GM18868 (cell line): ENCODE measurements at regions not wholly inside any gene's neighbourhood (a gene's known extent, or its start where the extent isn't known, plus 50 kb on each side); places are given as distances from the start of the nearest gene placed in this dataset.
"Not testable (repeated sequence)": the region's sequence is repeated elsewhere in the genome, so short reads cannot be mapped to it uniquely, and the experiment has no call there.

ENCODE experiments used
- ATAC-seq: cut with Tn5 transposase; IDR thresholded peaks from one replicate; pipeline ENCODE4 v1.9.1; 2021; ENCODE audit warnings: mild to moderate bottlenecking, moderate library complexity; ENCODE audit not compliant: unreplicated experiment

- ATAC-seq = no peak
These were observed 737.1 kb upstream of the ZWINT start for GRCh38 chr10:57098146-57098545.

- ATAC-seq = no peak
These were observed 735.0 kb upstream of the ZWINT start for GRCh38 chr10:57096044-57096443.

GRCh38 chr10:57094965-57095364, 733.9 kb upstream of the ZWINT start:
- no peak for ATAC-seq

GRCh38 chr10:57094083-57094482, 733.0 kb upstream of the ZWINT start:
- no peak for ATAC-seq

GRCh38 chr10:57053530-57053929, 692.5 kb upstream of the ZWINT start:
- no peak for ATAC-seq

GRCh38 chr10:57049096-57049495, 688.0 kb upstream of the ZWINT start:
- ATAC-seq = no peak

GRCh38 chr10:57038531-57038930, 677.5 kb upstream of the ZWINT start:
- ATAC-seq = no peak

- no peak for ATAC-seq
These were observed 674.3 kb upstream of the ZWINT start for GRCh38 chr10:57035310-57035709.

- ATAC-seq = not testable (repeated sequence)
These were observed 671.2 kb upstream of the ZWINT start for GRCh38 chr10:57032301-57032700.

GRCh38 chr10:57031346-57031745, 670.3 kb upstream of the ZWINT start:
- no peak for ATAC-seq

- ATAC-seq = no peak
These were observed 665.2 kb upstream of the ZWINT start for GRCh38 chr10:57026307-57026706.

- ATAC-seq = no peak
These were observed 662.6 kb upstream of the ZWINT start for GRCh38 chr10:57023626-57024025.

- ATAC-seq = no peak
These were observed 657.4 kb upstream of the ZWINT start for GRCh38 chr10:57018452-57018851.

- ATAC-seq = no peak
These were observed 656.4 kb upstream of the ZWINT start for GRCh38 chr10:57017356-57018037.

GRCh38 chr10:57015595-57016318, 654.7 kb upstream of the ZWINT start:
- no peak for ATAC-seq

GRCh38 chr10:57015187-57015586, 654.1 kb upstream of the ZWINT start:
- no peak for ATAC-seq

- ATAC-seq = no peak
These were observed 653.7 kb upstream of the ZWINT start for GRCh38 chr10:57014758-57015157.

- ATAC-seq = no peak
These were observed 647.1 kb upstream of the ZWINT start for GRCh38 chr10:57008189-57008588.

GRCh38 chr10:56991591-56992069, 630.6 kb upstream of the ZWINT start:
- ATAC-seq = no peak

- no peak for ATAC-seq
These were observed 614.5 kb upstream of the ZWINT start for GRCh38 chr10:56975513-56975912.

- no peak for ATAC-seq
These were observed 612.7 kb upstream of the ZWINT start for GRCh38 chr10:56973766-56974165.

- ATAC-seq = no peak
These were observed 582.2 kb upstream of the ZWINT start for GRCh38 chr10:56943221-56943755.
